ENCODE measurements at regions not wholly inside any gene's neighbourhood (a gene's known extent, or its start where the extent isn't known, plus 50 kb on each side); places are given as distances from the start of the nearest gene placed in this dataset.

DNA sequence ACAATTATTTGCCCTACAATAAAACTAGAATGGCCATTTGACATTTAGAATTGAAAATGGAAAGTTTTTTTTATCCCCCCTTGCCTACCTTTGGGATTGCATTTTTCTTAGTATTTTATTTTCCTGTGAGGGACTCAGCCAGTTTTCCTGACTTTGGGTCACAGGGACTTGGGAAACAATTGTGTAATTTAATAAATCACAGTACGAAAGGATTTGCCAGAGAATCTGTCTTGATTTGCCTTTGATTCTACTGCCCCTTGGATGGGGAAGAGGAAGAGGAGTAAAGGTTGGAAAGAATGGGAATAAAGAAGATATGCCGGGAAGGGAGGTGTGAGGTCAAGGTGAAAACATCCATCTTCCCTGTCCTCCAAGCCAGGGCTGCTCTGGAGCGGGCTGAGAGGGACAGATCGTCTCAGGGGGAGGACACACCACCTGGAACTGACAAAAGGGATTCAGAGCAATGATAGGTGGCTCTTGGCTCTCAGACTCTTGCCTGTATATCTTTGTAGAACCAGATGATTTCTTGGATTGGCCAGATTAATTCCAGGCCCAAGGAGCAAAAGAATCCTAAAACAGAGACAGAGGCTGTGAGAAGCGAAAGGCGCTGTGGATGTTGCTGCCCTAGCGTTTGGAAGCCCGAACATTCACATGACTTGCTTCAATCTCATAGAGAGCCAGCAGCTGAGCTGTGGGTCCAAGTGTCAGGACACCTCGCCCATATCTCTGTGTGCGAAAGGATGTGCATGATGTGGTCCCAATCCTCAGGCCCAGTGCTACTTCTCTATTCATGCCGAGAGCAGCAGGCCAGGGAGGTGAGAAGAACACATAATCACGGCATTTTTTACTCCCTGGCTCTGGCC, 50.3 kb upstream of the ZEB1 start:
- intact Hi-C loops (cut with DNase I, micrococcal nuclease) = no loop called here
- TF ChIP-seq CTCF (IDR thresholded peaks at IDR 0.05) = no peak
- Mint-ChIP-seq H3K27ac (no peak overlapping the region), H3K4me3 (no peak overlapping the region), H3K9me3 (peaks cover 4% of the 10 kb centered on the region), H3K4me1 (ENCODE audit: low read depth) (no peaks in the 10 kb centered on the region), H3K36me3 (ENCODE audit: low read depth) (no peaks in the 10 kb centered on the region), H3K27me3 (no peaks in the 10 kb centered on the region)
- H3K4me3 ChIP-seq (ENCODE audit: low read length) = no peak overlapping the region
- no peaks in the 10 kb centered on the region for H3K36me3 ChIP-seq (ENCODE audit: insufficient read depth, low read length)
- H3K9me3 ChIP-seq (ENCODE audit: control insufficient read depth in 1 of 2, insufficient read depth in 1 of 2, low read length in 2 of 2) = no peaks in the 10 kb centered on the region
- ChIA-PET POLR2A (no interaction called here), CTCF (no interaction called here)
- ATAC-seq (ENCODE audit: poor library complexity) = no peak
- H3K27me3 ChIP-seq (ENCODE audit: control insufficient read depth in 1 of 2, insufficient read depth in 2 of 2, low read length in 2 of 2) = no peaks in the 10 kb centered on the region
- no peak for DNase-seq
- no peak overlapping the region for H3K27ac ChIP-seq (ENCODE audit: low read depth in 1 of 2, low read length in 2 of 2)
- no peaks in the 10 kb centered on the region for H3K4me1 ChIP-seq (ENCODE audit: insufficient read depth, low read length)
